ENCODE measurements at regions not wholly inside any gene's neighbourhood (a gene's known extent, or its start where the extent isn't known, plus 50 kb on each side); places are given as distances from the start of the nearest gene placed in this dataset.

DNA sequence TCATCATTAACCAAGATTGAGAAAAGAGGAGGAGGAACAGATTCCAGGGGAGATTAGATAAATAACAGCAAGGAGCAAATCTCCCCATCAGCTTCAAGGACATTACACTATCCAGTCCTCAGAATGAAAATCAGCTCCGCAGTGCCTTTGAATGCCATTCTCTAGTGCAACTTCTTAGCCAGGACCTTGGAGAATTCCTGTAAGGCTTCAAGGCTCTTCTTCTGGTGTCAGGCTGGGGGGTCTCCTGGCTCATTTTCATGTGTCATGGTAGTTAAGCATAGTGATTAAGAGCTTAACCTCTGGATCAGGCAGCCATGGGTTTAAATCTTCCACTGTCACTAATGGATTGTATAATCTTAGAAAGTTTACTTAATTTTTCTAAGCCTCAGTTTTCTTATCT is 137.3 kb upstream of the CCL2 start:
- no peak for DNase-seq

DNA sequence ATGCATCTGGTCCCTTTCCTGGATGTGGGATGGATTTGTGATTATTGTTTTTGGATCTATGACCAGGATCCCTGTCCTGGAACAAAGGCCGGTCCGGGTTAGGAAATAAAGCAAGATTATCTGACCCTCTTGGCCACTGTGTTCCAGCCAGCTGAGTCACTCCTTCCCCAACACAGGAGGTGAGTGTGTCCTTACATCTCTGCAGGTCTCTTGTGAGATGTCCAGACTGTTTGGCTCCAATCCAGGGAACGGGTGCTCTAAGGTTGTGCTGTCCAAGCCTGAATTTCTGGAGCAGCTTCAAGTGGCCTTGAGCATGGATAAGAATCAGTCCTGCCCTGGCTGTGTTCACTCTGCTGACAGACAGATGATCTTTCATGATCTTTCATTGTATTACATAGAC is 136.5 kb upstream of the CCL2 start:
- no peak for DNase-seq

DNA sequence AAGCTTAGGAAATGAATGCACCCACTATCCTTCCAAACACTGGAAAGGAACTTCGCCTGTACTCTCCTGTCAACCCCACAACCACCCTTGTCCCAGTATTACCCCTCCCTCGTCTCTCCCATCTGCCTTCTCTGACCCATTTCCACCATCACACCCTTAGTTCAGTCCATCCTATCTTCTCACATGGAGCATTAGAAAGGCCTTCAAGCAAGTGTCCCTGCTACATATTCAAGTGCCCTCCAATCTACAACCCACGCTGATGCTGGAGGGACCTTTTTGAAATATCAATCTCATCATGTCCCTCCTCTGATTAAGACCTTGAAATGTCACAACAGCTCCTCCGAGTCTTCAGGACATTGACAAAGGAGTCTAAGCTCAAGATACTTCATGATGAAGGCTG is 133.8 kb upstream of the CCL2 start:
- DNase-seq = no peak

DNA sequence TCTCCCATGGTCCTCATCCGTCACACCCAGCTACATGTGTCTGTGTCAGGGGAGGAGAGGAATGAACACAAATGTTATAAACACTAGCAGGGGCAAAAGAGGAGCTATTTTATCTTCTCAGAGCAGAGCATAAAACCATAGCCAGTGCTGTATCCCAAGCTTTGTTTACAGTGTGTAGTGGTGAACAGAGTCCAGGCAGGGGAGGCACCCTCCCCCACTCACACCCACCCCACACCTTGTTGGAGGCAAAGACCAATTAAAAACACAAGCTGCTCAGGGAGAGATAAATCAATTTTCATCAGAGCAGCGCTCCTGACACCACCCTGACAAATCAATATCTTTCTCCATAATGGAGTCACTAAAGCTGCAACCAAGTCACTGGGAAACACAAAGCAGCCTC is 132.6 kb upstream of the CCL2 start:
- no peak for DNase-seq

DNA sequence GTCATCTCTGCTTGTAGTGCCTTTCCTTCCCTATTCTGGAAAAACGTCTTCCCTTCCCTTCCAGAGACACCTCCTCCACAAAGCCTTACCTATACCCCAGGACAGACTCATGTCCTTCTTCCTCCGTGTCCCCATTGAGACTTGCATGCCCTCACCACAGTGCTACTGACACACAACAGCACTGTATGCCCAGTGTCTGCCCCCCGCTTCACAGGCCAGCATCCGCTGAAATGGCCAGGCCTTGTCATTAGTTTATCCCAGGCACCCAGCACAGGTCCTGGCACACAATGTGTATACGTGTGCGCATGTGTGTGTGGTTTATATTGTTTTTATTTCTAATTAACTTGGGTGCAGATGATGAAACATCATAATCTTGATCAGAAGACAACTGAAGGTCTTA is 130.1 kb upstream of the CCL2 start:
- DNase-seq = no peak

DNA sequence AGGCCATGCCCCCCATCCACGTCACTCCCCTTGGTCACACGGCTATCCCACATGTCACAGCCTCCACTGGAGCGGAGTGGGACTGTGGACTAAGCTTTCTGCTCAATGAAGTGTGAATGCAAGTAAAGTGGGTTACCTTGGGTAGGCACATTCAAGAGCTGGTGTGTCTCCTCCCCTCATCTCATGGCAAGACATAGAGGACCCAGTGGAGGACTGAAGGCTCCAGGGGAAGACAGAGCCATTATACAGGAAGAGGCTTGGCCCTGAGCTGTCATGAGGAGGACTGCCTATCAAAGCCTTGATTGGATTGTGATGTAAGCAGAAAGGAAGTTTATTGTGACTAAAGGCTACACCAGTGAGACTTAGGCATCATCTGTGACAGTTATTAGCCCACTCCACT is 129.2 kb upstream of the CCL2 start:
- DNase-seq = no peak

DNA sequence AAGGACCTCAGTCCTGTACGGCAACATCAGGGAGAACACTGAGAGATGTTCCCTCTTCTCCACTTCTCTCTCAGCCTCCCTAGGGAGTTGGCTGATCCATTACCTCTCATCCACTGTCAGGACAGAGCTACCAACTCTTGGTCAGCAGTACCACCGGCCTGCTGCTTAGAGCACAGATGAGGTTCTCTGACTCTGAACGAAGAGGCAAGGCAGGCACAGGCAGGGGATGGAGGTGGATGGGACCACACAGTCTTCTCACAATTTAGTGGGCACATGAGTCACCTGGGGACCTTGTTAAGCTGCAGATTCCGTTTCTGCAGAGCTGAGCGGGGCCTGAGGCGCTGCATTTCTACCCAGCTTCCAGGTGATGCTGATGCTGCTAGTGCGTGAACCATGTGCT is 128.6 kb upstream of the CCL2 start:
- DNase-seq = no peak

DNA sequence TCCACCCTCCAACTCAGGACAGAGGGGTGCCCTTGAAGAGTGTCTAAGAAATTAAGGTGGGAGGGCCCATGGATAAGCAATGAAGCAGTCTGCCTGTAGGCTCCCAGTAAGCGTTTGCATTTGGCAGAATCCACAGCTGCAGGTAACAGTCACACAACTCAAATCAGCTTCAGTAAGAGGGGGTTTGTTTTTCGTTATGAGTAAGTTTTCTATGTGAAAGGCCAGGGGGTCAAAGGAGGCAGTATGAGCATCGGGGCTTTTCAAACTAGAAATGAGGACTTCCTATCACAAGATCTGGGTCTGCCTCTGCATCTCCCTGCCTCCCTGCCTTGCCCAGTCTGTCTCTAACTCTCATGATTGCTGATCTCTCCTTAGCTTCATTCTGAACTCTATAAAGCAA is 128.1 kb upstream of the CCL2 start:
- DNase-seq = no peak

DNA sequence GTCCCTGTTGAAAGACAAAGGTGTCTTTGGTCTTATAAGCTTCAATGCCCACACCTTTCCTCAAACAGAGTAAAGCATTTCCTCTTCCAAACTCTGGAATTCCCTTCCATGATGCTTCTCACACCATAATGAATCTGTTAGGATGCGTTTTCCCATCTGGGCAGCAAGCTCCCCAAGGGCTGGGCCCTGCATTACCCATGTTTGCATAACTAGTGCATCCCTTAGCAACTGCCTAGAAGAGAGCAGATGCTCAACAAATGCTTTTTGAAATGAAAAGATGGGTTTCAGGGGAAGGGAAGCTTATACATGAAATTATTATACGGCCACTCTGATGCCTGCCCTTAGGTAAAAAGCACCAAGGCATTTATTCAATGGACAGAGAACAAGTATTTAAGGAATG is 124.5 kb upstream of the CCL2 start:
- DNase-seq = no peak

DNA sequence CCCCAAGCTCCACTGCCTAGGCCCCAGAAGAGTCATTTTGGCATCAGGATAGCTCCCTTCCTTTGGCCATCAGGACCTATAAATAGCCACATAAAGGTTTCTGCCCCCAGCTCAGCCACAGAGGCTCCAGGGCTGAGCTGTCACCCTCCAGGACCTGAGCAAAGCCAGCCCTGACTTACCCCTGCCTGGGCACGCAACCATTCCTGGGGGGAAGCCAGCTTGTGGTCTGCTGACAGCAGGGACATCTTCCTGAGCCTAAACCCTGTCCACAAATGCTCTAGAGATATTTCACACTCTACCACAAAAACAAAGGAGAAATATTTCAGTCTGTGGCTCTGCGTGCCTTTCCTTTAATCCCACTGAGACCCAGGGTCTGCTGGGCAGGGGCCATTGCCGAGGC is 123.7 kb upstream of the CCL2 start:
- DNase-seq = no peak

DNA sequence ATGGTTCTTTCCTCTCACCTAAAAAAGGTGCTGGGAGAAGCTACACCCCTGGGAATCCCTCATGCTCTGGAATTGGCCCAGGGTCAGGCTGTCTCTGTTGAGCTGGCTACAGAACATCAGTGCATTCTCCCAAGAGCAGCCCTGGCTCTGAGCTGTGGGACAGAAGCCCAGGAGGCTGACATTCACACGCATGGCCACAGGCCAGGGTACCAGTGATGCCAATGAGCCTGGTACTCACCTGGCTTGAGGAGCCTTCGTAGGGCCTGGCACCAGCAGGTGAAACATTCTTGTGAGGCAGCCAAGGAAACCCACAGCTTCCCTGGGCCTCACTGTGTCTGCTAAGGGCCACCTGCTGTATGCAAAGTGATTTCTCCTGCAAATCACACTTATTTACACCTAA is 121.7 kb upstream of the CCL2 start:
- DNase-seq = no peak

DNA sequence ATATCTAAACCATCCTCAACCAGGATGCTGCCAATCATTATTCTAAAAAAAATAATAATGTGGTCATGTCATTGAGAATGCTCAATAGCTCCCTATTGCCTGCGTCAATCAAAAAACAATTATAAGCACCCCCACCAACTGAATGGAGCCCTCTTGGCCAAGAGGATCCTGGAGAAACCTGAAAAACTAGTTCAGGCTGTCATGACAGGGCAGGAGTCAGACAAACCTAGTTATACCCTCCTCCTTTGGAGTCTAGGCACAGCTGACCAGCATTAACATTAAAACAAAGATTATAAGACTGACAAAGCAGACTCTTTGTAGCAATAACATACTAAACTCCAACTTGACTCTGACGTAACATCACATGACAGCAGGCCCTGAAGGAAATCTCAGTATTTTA is 119.2 kb upstream of the CCL2 start:
- DNase-seq = no peak

DNA sequence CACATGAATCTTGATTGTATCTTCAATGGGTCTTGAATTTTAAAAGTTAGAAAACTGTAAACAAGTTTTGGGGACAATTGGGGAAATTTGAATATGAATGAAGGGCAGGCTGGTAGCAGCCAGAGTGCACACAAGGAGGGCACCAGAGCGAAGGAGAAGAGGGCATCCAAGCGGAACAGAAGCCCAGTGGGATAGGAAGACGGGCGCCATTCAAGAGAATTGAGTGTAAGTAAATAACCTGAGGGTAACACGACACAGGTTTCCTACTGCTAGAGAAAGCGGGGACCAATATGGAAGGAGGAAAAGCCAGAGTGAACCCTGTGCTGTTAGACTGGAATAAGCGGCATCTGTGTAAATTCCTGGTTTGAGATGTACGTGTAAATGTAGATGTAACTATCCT is 115.1 kb upstream of the CCL2 start:
- DNase-seq = no peak

DNA sequence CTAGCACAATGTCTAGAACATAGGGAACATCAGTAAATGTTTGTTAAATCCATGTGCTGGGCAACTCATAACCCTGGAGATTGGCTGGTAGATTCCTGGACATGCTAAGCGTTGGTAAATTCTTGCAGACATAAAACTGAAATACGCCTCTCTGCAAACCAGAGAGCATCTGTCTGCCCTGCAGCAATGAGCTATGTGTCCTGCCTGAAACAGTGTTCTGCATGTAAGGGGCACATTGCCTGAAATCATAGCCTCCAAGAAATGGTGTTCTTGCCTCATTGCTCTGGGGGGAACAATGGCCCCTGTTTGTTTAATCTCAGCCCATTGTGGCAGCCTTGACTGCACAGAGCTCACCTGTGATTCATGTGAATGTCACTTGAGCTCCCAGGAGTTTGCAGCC is 113.5 kb upstream of the CCL2 start:
- DNase-seq = no peak

DNA sequence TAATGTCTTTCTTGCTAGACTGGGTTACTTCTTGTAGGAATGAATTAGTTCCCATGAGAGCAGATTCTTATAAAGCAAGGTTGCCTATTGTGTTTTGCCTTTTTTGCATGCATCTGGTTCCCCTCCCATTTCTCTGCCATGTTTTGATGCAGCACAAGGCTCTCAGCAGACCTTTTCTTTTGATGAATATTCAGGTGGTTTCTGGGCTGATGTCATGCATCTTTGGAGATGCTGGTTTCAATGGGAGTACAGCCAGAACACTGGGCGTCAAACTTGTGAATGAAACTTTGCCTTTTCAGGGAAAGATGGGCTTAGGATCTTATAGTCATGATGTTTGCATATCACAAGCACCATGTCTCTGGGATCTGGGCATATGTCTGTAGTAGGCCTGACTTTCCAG is 111.7 kb upstream of the CCL2 start:
- DNase-seq = no peak

DNA sequence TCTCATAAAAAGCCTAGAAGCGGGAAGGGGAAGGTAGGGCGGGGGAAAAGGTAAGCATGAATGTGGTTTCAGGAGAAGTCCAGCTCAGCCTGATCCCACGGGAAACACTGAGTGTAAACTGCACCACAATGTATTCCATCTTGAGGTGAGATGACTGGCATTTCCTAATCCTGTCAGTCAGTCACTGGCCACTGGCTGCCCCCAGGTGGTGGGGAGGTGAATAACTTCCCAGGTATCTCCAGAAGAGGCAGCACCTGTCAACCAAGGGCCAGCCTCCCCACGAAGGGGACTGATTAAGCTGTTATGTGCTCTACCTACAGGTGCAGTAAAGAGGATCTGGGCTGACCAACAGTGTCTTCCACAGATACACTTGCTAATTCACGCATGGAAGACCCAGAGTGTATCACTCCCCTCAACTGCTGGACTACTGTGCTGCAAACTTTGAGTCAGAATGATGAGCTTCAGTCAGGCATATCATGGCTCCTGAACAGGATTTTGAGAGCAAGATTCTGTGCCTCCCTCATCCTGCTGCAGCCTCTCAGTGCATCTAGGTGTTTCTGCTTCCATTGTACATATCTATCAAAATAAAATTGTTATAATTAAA is 108.5 kb upstream of the CCL2 start:
- peak; percentile 74 for DNase-seq

DNA sequence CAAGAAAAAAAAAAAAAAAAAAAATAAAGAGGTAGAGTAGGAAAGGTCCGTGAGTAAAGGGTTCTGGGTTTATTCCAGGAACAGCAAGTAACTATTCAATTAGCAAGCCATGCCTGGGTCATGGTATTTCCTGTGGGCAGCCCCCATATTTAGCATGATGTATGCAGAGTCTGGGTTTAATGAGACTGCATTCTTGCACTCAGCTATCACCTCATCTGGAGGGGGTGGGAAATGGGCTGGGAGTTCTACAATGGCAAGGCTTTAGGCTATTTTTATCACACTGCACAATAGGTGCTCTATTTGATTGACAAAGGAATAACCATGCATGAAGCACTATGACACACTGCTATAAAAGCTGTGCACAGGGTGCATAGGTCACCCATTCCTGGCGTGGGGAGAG is 104.0 kb upstream of the CCL2 start:
- no peak for DNase-seq

DNA sequence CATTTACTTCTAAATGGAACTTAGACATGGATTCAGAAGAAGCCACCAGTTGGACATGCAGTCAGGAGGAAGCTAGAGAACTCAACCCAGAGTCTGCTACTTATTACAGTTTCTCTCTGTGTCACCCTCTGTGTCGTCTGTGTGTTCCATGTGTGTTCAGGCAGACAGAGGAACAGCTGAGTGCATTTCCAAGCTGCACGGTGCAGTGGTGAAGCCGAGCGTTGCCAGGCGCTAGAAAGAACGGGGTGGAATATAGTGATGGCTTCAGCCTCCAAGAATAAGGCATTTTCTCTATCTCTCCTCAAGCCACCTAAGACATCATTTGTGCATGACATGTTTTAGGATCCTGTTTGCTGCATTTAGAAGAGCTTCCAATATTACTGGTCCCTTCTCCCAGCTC is 101.1 kb upstream of the CCL2 start:
- no peak for DNase-seq

DNA sequence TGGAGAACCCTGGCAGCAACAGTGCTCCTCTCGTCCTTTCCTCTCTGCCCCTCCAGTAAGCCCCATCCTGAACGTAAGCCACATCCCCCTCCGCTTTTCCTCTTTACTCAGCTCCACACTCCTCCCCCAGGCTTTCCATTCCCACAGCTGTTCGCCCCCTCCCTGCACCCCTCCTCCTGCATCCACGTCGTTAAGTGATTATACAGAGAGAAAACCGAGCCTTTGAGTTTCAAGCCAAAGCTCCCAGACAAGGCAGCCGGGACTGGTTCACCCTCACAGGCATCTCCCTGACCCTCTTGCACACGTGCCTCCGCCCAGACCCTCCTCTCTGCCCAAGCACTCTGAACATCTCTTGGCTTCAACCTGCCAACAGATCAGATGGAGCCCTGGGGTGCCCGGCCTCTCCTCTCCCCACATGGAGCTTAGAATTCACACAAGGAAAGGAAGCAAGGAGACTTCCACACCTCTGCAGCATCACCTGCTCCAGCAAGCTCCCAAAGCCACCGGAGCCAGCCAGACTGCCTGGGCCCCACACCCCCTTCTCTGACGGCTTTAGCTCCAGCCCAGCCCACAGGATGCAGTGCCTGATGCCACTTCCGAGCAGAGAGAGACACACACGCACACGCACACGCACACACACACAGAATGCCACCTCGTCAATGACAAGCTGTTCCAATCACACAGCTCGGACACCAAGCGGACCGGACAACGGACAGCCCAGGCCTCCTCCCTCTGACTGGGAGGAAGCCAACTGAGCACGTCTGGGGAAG is 99.9 kb upstream of the CCL2 start:
- no peak for DNase-seq

DNA sequence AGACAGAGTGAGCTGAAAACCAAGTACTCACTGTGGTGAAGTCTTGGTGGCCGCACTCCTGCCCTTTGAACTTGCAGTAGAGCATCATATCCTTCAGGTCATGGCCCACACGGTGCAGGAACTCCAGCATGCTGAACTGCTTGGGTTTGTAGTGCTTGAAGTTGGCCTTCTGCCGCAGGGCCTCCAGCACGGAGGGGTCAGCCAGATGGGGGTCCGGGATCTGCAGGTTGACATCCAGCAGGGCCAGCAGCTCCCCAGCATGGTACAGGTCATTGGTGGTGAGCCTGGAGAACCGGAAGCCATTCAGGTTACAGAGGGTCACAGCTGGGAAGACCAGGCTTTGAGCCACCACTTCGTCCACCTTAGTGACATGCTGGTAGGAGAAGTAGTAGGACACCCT is 99.1 kb upstream of the CCL2 start:
- no peak for DNase-seq

DNA sequence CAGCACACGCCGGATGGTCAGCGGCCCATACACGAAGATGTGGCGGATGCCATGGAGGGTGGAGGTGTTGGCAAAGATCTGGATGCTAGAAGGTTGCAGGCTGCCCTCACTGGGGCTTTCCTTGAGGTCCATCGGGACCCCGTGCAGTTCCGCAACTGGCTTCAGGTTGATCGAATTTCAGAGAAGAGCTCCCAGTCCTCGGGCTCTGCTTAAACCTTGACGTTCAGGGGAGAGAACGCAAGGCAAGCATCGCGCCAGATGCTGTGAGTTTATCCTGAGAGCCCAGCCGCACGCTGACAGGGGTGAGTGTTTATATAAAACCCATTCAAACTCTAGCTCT is 98.7 kb upstream of the CCL2 start:
- no peak for DNase-seq

DNA sequence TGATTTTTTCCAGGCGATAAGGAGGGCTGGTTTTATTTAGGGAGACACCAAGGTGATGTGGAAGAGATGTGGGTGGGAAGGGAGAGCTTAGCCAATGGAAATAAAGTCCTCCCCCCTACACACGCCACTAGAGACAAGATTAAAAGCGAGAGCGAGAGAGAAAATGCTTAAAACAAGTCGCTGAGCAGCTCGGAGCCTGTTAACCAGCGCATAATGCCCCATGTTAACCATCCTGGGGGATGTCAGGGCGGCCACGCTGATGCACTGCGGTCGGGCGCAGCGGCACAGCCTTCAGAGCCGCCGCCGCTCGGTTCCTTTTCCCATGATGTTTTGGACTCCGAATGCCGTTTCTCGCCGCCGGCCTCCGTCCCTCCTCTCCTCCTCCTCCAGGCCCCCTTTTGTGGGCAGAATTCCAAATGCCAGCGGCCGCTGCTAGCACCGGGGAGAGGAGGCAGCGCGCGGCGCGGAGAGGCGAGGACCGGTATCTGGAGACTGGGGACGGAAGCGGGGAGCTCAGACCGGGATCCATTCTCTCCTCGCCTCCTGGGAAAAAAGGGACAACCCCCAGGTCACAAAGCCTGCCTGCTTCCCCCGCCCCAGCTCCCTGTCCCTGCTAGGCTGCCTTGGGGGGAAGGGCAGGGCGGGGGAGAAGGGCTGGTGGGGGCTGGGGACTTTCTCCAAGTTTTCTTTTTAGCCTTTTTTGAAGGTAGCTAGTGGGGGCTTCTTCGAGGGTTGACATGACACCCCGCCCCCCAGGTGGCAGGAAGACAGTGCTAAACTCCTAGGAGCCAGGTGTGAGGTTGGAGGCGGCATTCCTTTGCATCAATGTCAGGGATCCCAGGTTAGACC is 98.1 kb upstream of the CCL2 start:
- DNase-seq = no peak

DNA sequence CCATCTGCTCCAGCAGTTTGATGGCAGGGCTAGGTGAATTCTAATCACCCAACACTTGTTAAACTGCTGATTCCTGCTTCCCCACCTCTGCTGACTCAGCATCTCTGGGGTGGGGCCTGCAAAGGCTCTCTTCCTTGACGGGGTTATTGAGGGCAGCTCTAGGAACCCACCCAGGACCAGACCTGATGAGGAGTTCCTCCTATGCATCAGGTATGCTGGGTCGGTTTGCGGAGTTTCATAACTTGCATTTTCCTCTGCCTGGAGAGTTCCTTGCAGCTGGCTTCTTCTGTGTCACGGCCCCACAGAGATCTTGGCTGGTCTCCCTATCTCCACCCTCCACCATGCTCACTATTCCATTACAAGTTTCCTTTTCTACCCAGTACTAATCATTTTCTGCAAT is 93.4 kb upstream of the CCL2 start:
- DNase-seq = no peak

DNA sequence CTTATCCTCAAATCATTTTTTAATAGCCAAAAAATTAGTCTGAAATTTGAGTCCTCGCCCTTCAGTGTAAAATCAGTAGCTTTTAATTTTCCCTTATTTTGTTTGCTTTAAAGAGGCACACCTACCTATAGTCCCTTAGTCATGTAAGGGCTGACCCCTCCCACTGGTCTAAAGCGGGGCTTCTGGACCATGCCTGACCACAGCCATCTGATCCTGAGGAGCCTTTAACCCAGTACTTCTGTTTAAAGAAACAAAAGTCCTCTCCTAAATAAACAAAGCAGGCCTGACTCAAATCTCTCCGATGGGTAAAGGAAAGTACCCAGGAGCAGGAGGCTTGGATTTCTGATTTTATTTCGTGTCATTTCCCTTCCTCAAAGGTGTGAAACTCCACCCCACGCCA is 92.0 kb upstream of the CCL2 start:
- no peak for DNase-seq
